SK-N-SH treated with all-trans-retinoic acid at 6 μM for 48 hours (cell line): ENCODE measurements at regions not wholly inside any gene's neighbourhood (a gene's known extent, or its start where the extent isn't known, plus 50 kb on each side); places are given as distances from the start of the nearest gene placed in this dataset.

Experiments used
- OSR1 ChIP-seq: fragments of 250-450 bp; sonication (Bioruptor Pico); IDR thresholded peaks from 2 replicates; pipeline ENCODE4 v1.8.0; 2022; ENCODE audit warnings: moderate library complexity, mild to moderate bottlenecking, inconsistent platforms
- TCF4 ChIP-seq: fragments of 250-450 bp; sonication (Bioruptor Pico); IDR thresholded peaks from 2 replicates; pipeline ENCODE4 v1.8.0; 2021; ENCODE audit warnings: mild to moderate bottlenecking, moderate library complexity, borderline replicate concordance
- ZFP3 ChIP-seq: fragments of 250-450 bp; sonication (Bioruptor Pico); IDR thresholded peaks from 2 replicates; pipeline ENCODE4 v1.5.0; 2020; ENCODE audit warnings: mild to moderate bottlenecking, moderate library complexity
- ZFP30 ChIP-seq: fragments of 450-650 bp; formaldehyde crosslinking; IDR thresholded peaks from 2 replicates; pipeline ENCODE4 v1.5.0; 2022; ENCODE audit warnings: mild to moderate bottlenecking, moderate library complexity
- ZNF70 ChIP-seq: fragments of 450-650 bp; formaldehyde crosslinking; IDR thresholded peaks from 2 replicates; pipeline ENCODE4 v1.5.0; 2020; ENCODE audit warnings: mild to moderate bottlenecking, moderate library complexity
- ZNF8 ChIP-seq: fragments of 450-650 bp; formaldehyde crosslinking; IDR thresholded peaks from 2 replicates; pipeline ENCODE4 v1.5.0; 2020; ENCODE audit warnings: mild to moderate bottlenecking, moderate library complexity
- TF ChIP-seq, protein P1 (sequence below): fragments of 250-450 bp; sonication (Bioruptor Pico); IDR thresholded peaks from 2 replicates; pipeline ENCODE4 v1.8.0; 2021; ENCODE audit warnings: low read depth, mild to moderate bottlenecking, moderate library complexity, borderline replicate concordance
- TF ChIP-seq, protein P2 (sequence below): fragments of 250-450 bp; sonication (Bioruptor Pico); IDR thresholded peaks from 2 replicates; pipeline ENCODE4 v1.8.0; 2020; ENCODE audit warnings: mild to moderate bottlenecking, moderate library complexity, borderline replicate concordance
- TF ChIP-seq, protein P3 (sequence below): fragments of 250-450 bp; sonication (Bioruptor Pico); IDR thresholded peaks from 2 replicates; pipeline ENCODE4 v1.5.1; 2020; ENCODE audit warnings: low read depth, mild to moderate bottlenecking, moderate library complexity
- TF ChIP-seq, protein P4 (sequence below): fragments of 250-450 bp; sonication (Bioruptor Pico); IDR thresholded peaks from 2 replicates; pipeline ENCODE4 v1.5.1; 2021; ENCODE audit warnings: mild to moderate bottlenecking, moderate library complexity
- TF ChIP-seq, protein P5 (sequence below): fragments of 250-450 bp; sonication (Bioruptor Pico); IDR thresholded peaks from 2 replicates; pipeline ENCODE4 v1.5.0; 2020; ENCODE audit warnings: mild to moderate bottlenecking, moderate library complexity

DNA sequence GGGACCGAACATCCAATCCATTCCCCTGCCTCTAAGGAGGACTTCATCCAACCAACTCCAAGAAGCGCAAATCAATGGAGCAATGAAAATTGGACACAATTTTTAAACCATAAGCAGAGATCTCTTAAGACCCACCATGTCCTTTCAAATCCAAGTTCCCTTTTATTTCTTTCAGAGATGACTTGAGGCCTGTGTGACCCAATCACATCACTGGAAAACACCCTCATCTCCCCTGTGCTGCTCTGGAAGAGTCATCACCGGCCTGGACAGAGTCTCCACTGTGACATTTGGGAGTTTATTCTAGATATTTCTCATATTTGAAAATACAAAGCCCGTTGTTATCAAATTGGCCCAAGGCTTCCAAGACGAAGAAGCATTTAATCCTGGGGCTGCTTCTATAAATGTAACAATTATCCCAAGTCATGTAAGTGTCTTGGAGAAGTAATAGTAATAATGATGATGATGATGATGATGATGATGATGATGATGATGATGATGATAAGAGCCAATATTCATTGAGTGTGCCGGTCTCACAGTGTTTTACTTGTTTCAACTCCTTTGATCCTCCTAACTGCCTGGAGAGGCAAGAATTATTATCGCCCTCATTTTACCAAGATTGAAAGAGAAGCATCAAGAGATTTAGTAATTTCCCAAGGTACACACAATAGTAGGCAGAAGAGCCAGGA lies 72.1 kb downstream of the COPRS start:
- TF ChIP-seq, protein P1, sequence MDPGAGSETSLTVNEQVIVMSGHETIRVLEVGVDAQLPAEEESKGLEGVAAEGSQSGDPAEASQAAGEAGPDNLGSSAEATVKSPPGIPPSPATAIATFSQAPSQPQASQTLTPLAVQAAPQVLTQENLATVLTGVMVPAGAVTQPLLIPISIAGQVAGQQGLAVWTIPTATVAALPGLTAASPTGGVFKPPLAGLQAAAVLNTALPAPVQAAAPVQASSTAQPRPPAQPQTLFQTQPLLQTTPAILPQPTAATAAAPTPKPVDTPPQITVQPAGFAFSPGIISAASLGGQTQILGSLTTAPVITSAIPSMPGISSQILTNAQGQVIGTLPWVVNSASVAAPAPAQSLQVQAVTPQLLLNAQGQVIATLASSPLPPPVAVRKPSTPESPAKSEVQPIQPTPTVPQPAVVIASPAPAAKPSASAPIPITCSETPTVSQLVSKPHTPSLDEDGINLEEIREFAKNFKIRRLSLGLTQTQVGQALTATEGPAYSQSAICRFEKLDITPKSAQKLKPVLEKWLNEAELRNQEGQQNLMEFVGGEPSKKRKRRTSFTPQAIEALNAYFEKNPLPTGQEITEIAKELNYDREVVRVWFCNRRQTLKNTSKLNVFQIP (CRISPR knock-in tag): no peak
- TF ChIP-seq OSR1: no peak
- TF ChIP-seq, protein P2, sequence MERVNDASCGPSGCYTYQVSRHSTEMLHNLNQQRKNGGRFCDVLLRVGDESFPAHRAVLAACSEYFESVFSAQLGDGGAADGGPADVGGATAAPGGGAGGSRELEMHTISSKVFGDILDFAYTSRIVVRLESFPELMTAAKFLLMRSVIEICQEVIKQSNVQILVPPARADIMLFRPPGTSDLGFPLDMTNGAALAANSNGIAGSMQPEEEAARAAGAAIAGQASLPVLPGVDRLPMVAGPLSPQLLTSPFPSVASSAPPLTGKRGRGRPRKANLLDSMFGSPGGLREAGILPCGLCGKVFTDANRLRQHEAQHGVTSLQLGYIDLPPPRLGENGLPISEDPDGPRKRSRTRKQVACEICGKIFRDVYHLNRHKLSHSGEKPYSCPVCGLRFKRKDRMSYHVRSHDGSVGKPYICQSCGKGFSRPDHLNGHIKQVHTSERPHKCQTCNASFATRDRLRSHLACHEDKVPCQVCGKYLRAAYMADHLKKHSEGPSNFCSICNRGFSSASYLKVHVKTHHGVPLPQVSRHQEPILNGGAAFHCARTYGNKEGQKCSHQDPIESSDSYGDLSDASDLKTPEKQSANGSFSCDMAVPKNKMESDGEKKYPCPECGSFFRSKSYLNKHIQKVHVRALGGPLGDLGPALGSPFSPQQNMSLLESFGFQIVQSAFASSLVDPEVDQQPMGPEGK (CRISPR knock-in tag): no peak
- TF ChIP-seq, protein P3, sequence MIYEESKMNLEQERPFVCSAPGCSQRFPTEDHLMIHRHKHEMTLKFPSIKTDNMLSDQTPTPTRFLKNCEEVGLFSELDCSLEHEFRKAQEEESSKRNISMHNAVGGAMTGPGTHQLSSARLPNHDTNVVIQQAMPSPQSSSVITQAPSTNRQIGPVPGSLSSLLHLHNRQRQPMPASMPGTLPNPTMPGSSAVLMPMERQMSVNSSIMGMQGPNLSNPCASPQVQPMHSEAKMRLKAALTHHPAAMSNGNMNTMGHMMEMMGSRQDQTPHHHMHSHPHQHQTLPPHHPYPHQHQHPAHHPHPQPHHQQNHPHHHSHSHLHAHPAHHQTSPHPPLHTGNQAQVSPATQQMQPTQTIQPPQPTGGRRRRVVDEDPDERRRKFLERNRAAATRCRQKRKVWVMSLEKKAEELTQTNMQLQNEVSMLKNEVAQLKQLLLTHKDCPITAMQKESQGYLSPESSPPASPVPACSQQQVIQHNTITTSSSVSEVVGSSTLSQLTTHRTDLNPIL (CRISPR knock-in tag): no peak
- no peak for TF ChIP-seq ZNF8 (CRISPR knock-in tag)
- TF ChIP-seq, protein P4, sequence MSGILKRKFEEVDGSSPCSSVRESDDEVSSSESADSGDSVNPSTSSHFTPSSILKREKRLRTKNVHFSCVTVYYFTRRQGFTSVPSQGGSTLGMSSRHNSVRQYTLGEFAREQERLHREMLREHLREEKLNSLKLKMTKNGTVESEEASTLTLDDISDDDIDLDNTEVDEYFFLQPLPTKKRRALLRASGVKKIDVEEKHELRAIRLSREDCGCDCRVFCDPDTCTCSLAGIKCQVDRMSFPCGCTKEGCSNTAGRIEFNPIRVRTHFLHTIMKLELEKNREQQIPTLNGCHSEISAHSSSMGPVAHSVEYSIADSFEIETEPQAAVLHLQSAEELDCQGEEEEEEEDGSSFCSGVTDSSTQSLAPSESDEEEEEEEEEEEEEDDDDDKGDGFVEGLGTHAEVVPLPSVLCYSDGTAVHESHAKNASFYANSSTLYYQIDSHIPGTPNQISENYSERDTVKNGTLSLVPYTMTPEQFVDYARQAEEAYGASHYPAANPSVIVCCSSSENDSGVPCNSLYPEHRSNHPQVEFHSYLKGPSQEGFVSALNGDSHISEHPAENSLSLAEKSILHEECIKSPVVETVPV (CRISPR knock-in tag): no peak
- TF ChIP-seq, protein P5, sequence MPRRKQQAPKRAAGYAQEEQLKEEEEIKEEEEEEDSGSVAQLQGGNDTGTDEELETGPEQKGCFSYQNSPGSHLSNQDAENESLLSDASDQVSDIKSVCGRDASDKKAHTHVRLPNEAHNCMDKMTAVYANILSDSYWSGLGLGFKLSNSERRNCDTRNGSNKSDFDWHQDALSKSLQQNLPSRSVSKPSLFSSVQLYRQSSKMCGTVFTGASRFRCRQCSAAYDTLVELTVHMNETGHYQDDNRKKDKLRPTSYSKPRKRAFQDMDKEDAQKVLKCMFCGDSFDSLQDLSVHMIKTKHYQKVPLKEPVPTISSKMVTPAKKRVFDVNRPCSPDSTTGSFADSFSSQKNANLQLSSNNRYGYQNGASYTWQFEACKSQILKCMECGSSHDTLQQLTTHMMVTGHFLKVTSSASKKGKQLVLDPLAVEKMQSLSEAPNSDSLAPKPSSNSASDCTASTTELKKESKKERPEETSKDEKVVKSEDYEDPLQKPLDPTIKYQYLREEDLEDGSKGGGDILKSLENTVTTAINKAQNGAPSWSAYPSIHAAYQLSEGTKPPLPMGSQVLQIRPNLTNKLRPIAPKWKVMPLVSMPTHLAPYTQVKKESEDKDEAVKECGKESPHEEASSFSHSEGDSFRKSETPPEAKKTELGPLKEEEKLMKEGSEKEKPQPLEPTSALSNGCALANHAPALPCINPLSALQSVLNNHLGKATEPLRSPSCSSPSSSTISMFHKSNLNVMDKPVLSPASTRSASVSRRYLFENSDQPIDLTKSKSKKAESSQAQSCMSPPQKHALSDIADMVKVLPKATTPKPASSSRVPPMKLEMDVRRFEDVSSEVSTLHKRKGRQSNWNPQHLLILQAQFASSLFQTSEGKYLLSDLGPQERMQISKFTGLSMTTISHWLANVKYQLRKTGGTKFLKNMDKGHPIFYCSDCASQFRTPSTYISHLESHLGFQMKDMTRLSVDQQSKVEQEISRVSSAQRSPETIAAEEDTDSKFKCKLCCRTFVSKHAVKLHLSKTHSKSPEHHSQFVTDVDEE (CRISPR knock-in tag): no peak
- no peak for TF ChIP-seq TCF4 (CRISPR knock-in tag)
- no peak for TF ChIP-seq ZFP30 (CRISPR knock-in tag)
- no peak for TF ChIP-seq ZNF70 (CRISPR knock-in tag)
- TF ChIP-seq ZFP3: no peak
